AML-193 (cell line): ENCODE measurements at regions not wholly inside any gene's neighbourhood (a gene's known extent, or its start where the extent isn't known, plus 50 kb on each side); places are given as distances from the start of the nearest gene placed in this dataset.

Experiments
- DNase-seq, 2 experiments: peaks; one replicate each; lab custom pipeline; 2025; lab: John Stamatoyannopoulos, UW

DNA sequence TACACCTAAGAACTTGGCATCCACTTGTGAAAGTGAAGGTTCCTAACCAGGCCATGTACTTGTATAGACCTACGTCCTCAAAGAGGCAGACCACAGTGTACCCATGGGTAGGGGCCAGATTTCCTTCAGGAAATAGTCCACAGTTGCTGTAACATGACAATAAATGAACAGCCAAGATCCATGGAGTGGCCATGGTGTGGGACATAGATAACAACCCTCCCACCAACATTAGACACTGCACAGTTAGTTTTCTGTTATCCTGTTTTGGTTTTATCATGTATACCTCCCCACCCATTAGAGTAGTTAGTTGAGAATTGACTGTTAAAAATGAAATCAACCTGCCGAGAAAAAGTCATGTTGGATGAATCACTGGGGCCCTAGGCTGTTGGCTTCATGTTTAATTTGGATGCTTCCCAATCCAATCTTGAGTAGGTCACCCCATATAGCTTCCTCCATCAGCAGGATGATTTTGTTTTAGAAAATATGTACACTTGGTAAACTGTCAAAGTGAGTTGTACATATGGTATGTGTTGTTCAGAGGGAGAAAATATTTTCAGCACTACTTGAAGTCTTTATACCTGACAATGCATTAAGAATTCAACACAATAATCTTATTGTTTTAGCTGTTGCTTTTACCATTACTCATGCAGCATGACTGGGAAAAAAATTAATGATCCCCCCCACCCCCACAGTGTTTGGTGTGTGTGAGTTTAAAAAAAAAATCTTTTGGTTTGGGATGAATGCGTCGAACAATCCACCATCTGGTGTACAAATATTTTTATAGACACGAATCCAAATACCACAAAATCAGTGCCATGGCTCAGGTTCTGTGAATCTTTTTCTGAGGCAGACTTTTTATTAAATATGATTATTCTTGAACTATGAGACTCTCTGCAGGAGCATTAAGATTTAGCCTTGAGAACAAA is 88.3 kb upstream of the ARHGAP29 start:
- DNase-seq = no peak

DNA sequence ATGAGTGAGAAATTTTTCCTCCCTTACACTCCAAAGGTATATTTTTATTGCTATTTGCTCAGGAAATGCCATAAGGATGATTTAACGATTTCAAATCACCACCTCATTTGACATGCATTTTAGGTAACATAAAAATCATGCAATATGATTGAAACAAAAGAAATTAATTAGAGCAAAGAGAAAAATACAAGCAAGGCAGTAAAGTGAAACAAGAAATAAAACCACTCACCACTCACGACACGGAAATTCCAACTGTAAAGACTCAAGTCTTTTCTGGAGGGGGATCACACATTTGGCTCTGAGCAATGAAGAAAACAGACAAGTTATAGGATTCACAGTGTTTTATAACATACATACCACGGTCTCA is 86.8 kb upstream of the ARHGAP29 start:
- DNase-seq = no peak

DNA sequence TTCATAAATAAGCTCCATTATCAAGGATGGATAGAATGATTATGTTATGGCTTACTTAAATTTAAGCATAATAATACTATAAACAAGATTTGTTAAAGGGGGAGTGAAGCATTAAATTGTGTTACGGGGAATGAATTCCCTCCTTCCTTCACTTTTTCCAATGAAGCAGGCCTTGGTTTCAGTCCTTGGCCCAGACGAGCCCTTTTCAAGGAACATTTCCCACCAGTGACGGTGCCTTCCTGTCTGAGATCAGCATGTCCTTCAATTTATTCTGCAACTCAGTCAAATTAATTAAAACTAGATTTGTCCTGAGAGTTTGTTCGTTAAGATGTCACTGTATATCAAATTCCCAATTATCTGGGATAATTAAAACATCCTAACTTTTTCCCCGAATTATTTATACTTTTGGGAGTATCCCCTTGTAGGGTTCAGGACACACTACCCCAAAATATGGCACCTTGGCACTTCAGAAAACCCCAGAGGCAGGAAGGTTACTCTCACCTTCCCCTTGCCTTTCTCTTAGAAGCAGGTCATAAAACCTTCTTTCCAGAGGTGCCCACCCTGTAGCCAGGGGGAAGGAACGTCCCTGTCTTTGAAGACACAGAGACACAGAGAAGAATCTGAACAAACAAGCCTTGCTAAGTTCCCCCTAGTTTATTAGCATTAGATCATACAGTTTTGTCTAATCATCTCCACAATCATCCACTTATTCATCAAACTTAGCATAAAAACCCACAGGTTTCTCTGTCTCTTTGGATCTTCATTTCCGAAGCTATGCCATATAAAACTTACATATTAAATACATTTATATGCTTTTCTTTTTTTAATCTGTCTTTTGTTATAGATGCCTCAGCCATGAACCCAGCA is 86.2 kb upstream of the ARHGAP29 start:
- DNase-seq = no peak

DNA sequence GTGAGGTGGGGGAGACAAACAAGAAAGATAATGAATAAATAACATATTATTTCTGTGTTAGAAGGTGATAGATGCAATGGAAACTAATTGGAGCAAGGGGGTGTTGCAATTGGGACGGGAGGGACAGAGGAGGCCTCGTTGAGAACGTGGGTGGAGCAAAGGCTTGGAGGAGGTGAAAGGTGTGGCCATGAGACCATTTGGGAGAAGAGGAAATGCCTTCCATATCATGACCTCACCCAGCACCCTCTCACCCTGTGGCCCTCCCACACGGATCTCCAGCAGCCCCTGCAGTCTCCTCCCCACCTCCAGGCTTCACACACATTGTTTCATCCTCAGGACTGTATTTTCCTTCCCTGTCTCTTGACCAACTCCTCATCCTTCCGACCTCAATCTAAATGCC is 85.3 kb upstream of the ARHGAP29 start:
- DNase-seq = no peak

DNA sequence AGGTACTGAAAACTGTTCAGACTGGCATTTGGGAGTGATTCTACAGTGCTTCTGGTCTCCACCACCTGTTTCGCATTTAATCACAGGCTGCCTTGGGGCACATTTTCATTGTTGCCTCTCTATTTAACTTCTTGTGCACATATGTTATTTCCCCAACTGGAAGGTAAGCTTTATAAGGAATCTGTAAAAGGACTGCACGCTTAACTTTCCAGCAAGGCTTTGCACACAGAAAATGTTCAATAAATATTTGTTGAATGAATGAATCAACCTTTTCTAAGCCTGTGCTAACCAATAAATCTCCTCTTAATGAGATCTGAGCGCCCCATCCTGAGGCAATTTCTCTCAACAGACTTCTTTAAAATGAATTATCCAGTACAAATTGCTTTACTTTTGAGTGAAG is 84.3 kb upstream of the ARHGAP29 start:
- no peak for DNase-seq

DNA sequence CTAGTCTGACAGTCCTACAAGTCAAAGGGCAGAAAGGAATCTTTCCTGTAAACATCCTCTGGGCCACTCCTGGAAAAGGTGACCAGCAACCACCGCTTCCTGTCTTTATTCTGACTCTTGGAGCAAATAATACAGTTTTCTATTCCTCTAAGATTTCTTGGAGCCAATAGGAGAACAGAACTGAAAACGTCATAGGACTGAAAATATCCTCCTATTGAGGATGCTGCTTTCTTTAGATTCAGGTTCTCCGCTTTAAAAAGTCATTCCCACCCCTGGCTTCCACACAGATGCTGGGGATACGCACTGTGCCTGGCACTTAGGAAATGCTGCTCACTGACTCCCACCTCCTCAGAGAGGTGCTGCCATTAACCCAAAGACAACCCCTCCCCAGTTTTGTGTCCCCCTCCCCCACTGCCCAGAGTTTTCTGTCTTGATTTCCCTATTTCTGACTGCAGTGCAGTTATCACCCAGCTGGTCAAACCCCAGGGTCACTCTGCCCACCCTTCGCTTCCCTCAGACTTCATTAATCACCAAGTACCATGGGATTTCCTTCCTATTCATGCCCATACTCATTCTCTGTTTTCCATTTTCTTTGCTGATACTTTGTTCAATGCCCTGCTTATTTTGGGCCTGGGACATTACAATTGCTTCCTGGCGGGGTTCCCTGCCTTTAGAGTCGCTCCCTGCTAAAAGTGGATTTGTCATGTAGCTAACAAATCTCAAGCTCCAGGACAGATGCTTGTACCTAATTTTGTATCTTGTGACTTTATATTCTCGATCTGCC is 82.1 kb upstream of the ARHGAP29 start:
- no peak for DNase-seq

DNA sequence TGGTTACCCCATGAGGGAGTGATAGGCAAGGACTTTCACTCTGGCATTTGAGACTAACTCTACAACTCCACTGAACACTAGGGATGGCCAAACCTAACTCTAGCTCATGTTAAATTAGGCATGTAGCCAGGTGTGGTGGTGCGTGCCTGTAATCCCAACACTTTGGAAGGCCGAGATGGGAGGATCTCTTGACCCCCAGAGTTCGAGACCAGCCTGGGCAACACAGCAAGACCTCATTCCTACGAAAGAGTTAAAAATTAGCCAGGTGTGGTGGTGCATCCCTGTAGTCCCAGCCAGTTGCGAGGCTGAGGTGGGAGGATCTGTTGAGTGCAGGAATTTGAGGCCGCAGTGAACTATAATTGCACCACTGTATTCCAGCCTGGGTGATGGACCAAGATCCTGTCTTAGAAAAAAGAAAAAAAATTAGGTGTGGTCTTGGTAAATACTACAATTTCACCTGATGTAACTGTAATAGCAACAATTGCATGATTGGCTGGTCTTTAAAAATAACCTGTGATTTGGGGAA is 81.2 kb upstream of the ARHGAP29 start:
- DNase-seq = no peak

DNA sequence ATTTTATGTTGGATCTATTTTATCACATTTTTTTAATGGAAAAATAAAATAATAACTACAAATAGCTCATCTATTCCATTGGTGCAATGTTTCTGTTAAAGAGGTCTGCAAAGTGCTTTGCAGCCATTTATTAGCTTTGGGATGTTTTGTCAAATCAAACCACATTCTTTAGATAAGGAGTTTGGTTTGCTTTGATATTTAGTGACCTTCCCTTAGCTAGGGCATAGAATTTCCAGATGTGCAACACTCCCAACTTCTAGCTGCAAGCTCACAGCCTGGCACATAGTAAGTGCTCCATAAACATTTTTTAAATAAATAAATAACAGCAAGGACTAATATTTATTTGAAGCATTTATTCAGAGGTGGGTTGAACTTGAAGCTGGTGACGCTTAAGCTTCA is 80.4 kb upstream of the ARHGAP29 start:
- no peak for DNase-seq

DNA sequence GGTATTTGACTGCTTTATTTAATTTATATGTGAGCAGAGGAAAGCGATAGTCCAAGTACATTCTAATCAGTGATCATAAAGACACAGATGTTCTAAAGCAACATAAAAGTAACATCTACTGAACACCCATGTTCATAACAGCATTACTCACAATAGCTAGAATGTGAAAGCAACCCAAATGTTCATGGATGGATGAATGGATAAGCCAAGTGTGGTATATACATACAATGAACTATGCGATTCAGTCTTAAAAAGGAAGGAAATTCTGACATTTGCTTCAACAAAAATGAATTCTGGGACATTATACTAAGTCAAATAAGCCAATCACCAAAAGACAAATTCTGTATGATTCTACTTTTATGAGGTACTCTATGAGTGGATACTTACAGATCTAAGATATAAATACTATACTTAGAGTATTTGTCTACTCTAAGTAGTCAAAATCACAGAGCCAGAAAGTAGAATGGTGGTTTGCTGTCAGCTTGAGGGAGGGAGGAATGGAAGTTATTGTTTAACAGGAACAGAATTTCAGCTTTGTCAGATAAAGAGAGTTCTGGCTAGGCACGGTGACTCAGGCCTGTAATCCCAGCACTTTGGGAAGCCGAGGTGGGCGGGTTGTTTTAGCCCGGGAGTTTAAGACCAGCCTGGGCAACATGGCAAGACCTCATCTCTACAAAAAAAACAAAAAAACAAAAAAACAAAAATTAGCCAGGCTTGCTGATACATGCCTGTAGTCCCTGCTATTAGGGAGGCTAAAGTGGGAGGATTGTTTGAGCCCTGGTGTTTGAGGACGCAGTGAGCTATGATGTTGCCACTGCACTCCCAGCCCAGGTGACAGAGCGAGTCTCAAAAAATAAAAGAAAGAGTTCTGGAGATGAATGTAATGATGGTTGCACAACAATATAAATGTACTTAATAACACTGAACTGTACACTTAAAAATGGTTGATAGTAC is 79.7 kb upstream of the ARHGAP29 start:
- no peak for DNase-seq

DNA sequence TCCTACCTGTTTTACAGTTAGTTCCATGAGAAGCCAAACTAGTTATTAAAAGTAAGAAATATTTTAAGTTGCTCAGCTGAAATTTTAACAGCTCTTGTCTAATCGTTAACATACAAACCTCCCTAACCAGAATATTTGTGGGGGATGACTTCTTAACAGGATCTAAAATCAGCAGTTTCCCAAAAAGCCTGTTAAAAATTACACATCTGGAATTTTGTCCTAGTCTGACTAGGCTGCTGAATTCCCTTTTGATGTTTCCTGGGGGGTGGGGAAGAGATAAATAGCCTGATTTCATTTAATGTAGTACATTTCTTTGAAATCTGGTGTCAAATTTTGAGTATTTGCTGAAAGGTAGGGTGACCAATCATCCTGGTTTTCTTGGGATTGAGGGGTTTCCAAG is 78.8 kb upstream of the ARHGAP29 start:
- no peak for DNase-seq

DNA sequence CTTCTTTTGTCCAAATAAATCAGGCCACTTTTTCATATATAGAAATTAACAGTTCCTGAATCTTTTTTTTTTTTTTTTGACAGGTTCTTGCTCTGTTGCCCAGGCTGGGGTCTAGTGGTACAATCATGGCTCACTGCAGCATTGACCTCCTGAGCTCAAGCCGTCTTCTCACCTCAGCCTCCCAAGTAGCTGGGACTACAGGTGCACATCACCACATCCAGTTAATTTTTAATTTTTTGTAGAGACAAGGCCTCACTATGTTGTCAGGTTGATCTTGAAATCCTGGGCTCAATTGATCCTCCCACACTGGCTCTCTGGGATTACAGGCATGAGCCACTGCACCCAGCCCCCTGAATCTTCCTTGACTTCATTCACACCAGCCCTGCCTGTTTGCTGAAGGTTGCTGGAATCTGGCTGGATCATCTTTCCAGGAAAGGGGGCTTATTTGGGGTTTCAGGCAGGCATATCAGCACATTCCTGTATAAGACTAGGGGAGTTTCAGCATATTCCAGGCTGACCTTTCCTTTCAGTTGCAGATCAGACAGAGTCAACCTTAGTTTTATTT is 78.2 kb upstream of the ARHGAP29 start:
- DNase-seq = no peak

DNA sequence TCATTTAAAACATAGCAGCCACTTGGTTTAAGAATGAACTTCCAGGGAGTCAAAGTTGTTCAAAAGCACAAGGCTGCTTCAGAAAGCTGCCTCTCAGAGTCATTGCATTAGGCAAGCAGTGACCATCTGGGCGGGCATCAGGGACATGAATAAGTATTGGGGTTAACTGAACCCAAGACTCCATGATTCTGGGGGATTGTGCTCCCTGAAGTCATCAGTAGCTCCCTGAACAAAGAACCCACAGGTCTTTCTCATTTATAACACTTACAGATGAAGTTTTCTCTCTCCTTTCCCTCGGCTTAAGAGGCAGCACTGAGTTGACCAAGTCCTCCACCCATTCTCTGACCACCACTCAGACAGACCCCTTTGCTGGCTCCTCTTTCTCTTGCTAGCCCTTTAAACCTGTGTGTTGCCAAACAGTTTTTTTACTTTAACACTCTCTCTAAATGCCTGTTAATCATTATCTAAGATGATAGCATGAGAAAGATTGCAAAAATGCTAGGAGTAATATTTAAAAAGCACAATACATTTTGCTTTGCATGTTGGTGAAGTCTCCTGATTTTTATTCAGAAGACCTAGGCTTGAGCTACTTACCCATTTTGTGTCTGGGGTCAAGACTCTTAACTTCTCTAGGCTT is 77.0 kb upstream of the ARHGAP29 start:
- DNase-seq = no peak

DNA sequence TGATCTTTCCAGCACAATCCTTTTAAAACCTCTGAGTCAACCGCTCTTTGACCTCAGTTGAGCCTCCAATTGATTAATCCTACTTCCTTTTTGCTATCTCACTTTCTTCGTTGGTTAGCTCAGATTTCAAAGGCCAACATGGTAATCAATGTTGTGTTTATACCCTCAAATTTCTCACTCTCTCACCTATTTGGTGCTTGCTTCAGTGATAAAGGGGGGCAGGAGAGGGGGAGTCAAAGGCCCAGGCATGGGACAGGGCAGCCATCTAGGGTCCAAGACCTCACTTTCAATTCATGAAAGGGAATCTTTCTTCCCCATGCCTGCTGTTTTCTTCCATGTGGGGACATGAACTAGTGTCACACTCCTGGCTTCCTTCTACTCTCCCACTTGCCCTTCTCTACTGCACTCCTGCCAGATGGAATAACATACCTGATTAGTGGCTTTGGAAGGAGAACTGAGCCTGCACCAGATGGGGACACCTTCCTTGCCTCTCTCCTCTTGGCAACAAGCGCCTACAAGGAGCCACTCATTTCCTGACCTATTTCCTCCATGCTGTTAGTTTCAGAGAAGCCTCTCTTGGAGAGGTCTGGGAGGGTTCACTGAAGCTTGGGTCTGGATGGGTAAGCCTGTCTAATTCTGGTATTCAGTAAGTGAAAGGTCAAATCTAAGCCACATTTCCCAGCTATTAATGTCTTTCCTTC is 73.3 kb upstream of the ARHGAP29 start:
- DNase-seq = no peak

DNA sequence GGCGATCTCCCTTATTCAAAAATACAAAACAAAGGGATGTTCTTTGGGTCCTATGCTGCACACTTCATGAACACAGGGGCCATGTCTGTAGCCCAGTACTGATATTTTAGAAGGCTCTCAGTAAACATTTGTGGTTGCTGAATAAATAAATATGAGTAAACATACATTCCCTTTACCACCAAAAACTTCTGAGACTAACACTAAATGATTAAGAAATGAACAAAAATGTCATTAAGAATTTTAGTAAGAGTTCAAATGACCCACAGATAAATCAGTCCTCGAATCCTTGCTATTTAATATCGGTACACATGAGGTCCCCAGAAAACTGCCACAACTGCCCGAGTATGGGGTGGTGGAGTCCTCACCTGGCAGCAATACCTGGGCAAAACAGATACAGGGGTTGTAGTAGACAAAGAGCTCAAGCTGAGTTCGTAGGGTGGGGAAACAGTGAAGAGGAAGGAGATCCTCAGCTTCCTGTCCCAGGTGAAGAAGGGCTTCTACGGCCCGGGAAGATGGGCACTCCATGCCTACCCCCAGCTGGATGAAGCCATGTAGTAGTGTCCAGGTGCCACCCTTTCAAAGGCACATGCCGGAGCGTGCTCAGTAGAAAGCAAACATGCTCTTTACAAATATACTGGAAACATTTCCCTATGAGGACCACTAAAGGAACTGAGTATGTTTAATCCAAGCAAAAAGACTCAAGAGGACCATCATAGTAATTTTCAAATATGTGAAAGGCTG is 72.6 kb upstream of the ARHGAP29 start:
- no peak for DNase-seq

DNA sequence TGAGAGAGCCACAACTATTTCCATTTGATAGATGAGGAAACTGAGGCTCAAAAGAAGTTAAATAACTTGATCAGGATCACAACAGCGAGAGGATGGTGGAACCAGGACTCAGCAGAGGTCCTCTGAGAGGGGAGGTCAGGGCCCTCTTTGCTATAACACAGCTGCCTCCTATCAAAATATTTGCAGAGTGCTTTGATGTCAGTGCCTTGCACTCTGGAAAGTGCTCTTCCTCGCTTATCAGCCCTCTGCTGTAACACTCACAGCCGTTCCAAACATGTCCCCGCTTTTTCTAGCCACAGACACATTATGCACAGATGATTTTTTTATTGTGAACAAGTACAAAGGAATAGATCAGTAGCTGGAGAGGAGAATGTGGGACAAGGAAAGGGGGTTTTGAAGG is 71.8 kb upstream of the ARHGAP29 start:
- no peak for DNase-seq

DNA sequence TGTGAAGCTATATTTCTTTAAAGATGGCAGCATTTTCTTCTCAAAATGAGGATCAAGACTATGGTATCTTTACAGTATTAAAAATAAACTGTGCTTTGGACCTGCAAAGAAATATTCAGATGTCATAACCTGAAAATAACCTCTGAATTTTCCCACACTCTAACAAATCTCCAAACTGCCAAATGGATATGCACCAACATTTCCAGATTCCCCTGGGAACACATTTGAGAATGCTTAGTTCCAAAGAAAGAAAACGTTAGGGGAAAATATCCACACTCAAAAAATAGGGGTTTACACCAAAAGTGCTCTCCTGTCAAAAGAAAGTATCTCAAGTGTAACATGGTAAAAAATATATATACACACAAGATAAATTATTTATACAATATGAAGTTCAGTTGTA is 69.1 kb upstream of the ARHGAP29 start:
- no peak for DNase-seq

DNA sequence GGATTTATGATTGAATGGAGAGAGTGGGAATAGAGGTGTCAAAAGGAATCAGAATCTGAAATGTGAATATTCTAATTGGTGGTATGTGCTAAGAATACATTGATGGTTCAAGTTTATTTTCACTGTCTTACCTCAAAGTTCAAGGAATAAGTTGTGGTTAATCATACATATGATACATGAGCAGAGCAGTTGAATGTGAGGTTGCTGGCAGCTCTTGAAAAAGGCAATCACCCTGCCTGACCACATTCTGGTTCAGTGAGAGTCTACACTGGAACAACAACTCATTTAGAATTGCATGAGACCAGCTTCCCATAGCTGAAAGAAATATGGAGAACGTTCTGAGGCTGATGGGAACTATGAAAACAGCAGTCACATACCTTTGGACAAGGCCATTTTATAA is 68.3 kb upstream of the ARHGAP29 start:
- no peak for DNase-seq

DNA sequence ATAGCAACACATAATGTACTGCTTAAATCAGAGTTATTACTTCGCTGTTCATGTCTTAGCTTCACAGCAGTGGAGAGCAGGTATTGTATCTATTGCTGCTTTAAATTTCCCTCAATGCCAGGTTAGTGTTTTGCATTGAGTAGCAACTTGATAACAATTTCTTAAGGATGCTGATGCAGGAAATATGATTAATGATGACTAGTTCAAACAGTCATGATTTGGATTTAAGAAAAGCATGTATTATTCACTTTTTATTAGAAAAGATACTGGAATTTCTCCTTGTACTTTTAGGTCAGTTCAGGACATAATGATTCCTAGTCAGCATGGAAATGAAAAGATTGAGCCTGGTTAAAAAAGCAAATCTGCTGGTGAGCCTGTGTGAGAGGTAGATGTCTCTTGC is 67.2 kb upstream of the ARHGAP29 start:
- no peak for DNase-seq

DNA sequence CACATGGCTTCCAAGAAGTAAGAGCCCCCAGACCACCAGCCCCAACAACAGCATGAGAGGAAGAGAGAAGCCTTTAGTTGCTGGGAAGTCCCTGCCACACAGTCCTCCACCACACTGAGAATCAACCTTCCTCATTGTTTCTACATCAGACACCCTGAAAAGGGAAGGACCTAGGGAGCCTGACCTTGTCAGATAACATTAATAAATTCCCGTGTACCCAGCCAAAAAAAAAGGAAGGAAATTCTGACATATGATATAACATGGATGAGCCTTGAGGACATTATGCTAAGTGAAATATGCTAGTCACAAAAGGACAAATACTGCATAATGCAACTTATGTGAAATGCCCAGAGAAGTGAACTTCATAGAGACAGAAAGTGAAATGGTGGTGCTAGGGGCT is 65.6 kb upstream of the ARHGAP29 start:
- no peak for DNase-seq
